NCI-H1417 (cell line): ENCODE measurements at regions not wholly inside any gene's neighbourhood (a gene's known extent, or its start where the extent isn't known, plus 50 kb on each side); places are given as distances from the start of the nearest gene placed in this dataset.
"Not testable (repeated sequence)": the region's sequence is repeated elsewhere in the genome, so short reads cannot be mapped to it uniquely, and the experiment has no call there.

Source experiments
- DNase-seq, 3 experiments: peaks; one replicate each; lab custom pipeline; 2025; lab: John Stamatoyannopoulos, UW

DNA sequence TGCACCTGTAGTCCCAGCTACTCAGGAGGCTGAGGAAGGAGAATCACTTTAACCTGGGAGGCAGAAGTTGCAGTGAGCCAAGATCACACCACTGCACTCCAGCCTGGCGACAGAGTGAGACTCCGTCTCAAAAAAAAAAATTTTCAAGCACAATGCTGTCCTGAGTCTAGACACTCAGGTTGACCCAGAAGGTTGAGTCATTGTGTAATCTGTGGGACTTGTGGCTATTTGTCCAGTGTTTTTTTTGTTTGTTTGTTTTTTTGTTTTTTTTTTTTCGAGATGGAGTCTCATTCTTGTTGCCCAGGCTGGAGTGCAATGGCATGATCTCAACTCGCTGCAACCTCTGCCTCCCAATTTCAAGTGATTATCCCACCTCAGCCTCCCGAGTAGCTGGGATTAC, 74.3 kb upstream of the SOX13 start:
- DNase-seq: not testable (repeated sequence)

DNA sequence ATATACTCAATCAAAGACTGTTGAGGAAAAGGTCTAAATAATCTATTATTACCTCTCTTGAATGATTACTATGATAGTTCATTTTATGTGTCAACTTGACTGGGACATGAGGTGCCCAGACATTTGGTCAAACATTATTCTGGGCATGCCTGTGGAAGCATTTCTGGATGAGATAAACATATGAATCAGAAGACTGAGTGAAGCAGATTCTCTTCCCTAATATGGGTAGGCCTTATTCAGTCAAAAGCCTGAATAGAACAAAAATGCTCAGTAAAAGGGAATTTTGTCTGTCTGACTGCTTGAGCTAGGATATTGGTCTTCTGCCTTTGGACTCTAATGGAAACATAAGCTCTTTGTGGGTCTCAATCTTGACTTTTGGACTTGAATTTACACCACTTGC, 73.3 kb upstream of the SOX13 start:
- DNase-seq: no peak

DNA sequence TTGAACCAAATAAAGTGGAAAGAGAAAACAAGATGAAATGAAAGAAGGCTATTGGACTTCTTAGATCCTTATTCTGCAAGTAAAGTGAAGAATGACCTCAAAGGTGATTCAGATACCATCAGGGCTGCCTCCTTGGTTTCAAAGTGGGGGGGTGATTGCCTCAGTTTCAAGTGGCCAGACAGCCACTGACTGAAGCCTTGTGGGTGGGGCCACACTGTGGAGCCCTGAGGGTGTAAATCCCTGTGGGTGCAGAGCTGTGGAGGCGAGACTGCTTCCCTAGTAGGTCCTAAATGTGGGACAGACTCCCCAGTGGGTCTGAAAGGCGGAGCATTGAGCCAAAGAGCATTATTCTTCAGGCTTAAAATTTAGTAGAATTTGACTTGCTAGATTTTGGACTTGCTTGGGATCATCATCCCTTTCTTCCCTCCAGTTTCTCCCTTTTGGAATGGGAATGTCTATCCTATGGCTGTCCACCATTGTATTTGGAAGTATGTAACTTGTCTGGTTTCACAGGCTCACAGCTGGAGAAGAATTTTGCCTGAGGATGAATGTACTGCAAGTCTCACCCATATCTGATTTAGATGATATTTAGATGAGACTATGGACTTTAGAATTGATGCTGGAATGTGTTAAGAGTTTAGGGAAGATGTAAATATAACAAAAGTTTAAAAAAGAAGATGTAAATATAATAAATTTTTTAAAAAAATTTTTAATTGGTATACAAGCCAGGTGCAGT, 71.6 kb upstream of the SOX13 start:
- DNase-seq: no peak

DNA sequence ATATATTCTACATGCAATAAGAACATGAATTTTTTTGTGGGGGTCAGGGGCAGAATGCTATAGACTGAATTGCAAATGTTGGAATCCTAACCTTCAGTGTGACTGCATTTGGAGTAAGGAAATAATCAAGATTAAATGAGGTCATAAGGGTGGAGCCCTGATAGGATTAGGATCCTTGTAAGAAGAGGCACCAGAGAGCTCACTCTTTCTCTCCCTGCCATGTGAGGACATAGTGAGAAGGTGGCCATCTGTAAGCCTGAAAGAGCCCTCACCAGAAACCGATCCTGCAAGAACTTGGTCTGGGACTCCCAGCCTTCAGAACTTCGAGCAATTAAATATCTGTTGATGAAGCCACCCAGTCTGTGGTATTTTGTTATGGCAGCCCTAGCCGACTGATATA, 70.3 kb upstream of the SOX13 start:
- no peak for DNase-seq

DNA sequence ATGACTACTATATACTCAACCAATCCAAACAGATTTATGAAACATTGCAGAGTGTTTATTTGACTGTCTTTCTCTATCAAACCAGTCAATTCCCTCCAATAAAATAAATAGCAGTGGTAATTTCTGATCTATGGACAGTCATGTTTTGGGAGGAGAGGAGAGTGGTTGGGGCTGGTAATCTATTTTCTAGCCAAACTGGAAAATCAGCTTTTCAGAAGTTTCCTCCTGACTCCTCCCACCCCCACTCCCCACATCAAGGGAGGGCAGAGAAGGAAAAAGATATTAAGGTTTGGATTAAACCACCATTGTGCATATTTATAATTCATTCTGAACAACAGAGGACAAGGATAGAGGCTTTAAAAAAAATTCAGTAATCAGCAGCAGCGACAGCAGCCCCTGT, 69.4 kb upstream of the SOX13 start:
- no peak for DNase-seq

DNA sequence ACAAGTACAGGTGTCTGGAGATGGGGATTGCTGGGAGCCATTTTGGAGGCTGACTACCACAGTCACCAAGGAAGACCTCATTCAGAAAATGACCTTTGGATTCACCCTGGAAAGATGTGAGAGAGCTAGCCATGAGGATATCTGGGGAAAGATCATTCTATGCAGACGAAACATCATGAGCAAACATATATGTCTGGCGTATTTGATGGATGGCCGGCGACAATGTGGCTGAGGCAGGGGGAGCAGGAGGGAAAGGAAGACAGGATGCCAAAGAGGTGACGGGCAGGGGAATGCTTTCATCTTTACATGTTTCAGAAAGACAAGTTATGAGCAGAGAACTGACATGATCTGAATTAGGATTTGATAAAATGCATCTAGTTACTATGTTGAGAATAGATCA, 61.5 kb upstream of the SOX13 start:
- no peak for DNase-seq

DNA sequence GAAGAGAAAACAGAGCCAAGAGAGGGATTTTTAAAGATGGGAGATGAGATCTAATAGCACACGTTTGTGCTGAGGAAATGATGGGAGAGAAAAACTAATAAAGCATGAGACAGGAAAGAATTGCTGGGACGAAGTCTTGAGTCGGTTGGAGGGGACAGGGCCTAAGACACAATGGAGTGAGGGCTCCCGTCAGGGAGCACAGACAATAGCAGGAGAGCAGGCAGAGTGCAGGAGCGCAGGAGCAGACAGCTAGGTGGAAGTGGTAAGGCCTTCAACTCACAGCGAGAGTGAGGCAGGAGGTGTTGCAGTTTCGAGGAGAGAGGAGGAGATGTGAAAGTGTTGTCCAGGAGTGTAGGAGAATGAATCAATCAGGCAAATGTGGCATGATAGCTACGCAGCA, 59.9 kb upstream of the SOX13 start:
- no peak for DNase-seq

DNA sequence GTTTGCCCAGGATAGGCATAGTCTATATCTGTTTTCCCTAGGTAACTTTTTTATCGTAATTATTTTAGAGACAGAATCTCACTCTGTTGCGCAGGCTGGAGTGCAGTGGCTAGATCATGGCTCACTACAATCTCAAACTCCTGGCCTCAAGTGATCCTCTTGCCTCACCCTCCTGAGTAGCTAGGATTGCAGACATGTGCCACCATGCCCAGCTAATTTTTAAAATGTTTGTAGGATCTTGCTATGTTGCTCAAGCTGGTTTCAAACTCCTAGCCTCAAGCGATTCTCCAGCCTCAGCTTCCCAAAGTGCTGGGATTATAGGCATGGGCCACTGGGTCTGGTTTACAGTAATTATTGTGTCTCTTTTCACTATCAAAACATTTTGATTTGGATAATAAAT, 58.6 kb upstream of the SOX13 start:
- DNase-seq: no peak

DNA sequence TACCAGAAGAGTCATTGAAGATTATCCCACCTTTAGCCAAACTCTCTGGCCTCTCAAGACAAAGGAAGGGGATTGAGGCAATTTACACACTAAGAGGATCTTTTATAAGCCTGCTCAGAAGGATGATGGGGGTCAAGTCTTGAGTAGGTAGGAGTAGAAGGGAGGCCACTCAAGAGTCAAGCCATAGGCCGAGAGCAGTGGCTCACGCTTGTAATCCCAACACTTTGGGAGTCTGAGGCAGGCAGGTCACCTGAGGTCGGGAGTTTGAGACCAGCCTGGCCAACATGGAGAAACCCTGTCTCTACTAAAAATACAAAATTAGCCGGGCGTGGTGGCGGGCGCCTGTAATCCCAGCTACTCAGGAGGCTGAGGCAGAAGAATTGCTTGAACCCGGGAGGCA, 58.0 kb upstream of the SOX13 start:
- not testable (repeated sequence) for DNase-seq

DNA sequence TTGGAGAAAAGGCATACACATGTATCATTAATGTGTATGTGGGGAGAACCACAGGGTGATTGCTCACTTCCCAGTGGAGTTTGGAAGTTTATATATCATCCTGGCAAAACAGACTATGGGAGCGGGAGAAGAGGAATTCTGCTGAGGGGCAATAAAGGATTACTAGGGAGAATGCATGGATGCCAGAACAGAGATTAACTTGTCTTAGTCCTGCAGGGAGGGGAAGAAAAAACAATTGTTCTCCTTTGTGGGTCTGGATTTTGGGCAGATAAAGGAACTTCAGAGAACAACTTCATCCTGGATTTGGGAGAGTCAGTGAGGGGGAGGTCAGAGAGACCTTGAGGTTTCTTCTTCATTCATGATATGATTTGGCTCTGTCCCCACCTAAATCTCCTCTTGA, 55.9 kb upstream of the SOX13 start:
- no peak for DNase-seq

DNA sequence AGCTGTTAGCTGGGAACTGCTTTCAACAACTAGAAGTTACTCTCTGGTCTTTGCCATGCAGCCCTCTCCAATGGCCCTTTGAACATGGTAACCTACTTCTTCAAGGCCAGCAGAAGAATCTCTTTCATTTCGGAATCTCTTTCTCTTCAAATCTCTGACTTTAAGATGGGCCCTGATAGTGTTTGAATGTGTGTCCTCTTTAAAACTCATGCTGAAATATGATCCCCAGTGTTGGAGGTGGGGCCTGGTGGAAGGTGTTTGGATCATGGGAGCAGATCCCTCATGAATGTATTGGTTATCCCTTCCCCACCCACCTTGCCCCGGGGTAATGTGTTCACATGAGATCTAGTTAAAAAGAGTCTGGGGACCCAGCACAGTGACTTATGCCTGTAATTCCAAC, 54.5 kb upstream of the SOX13 start:
- DNase-seq: no peak
